GM21737 (cell line): ENCODE measurements at regions not wholly inside any gene's neighbourhood (a gene's known extent, or its start where the extent isn't known, plus 50 kb on each side); places are given as distances from the start of the nearest gene placed in this dataset.

ENCODE experiments used
- ATAC-seq: cut with Tn5 transposase; IDR thresholded peaks from one replicate; pipeline ENCODE4 v1.9.1; 2021; ENCODE audit warnings: mild to moderate bottlenecking, moderate library complexity; ENCODE audit not compliant: unreplicated experiment

GRCh38 chr1:4033713-4034112, 133.6 kb upstream of the C1orf174 start:
- ATAC-seq, result no peak

GRCh38 chr1:4034318-4034887, 134.3 kb upstream of the C1orf174 start:
- no peak for ATAC-seq

GRCh38 chr1:4044967-4045366, 144.9 kb upstream of the C1orf174 start:
- no peak for ATAC-seq

DNA sequence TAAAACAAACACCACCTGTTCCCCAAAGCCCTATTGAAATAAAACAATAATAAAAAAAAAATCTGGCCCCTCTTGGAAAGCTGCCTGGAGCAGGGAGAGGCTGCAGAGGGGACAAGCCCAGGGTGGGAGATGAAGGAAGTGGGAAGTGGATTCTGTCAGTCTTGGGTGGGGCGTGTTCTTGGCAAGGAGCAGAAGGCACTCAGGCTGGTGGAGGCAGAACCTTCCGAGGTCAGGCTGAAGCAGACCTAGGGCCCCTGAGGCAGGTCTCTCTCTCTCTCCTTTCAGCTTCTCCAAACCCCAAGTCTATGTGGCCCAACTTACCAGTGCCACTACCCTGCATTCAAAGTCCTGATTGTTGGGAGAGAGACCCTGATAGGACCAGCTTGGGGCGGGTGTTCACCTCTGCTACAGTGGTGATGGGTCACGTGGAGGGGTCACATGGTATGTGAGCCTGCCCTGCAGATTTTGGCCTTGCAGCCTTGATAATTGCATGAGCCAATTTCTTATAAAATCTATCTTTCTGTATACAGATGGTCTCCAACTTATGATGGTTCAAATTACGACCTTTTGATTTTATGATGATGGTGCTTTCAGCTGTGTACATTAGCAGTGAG, 145.4 kb upstream of the C1orf174 start:
- ATAC-seq, result no peak

GRCh38 chr1:4046836-4047461, 146.9 kb upstream of the C1orf174 start:
- ATAC-seq, result no peak

- ATAC-seq, result no peak
These were observed 147.6 kb upstream of the C1orf174 start for GRCh38 chr1:4047666-4048065.

GRCh38 chr1:4048076-4048475, 148.0 kb upstream of the C1orf174 start:
- ATAC-seq, result no peak

DNA sequence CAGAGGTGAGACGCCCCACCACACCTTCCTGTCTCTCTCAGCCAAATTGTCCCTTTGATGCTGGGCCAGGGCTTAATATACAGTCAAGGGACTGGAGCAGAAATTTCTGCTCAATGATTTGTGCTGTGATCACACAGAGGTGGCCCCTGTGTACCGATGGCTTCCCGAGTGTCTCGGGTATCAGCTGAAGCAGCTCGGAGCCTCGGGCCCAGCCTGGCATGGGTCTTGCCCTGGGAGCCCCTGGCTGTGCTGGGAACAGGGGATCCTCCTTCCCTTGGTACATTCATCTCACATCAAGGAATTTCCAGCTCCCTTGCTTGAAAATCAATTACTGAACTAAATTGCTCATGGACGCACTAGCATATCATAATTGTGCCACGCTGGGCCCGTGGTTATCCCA, 148.8 kb upstream of the C1orf174 start:
- ATAC-seq, result no peak

DNA sequence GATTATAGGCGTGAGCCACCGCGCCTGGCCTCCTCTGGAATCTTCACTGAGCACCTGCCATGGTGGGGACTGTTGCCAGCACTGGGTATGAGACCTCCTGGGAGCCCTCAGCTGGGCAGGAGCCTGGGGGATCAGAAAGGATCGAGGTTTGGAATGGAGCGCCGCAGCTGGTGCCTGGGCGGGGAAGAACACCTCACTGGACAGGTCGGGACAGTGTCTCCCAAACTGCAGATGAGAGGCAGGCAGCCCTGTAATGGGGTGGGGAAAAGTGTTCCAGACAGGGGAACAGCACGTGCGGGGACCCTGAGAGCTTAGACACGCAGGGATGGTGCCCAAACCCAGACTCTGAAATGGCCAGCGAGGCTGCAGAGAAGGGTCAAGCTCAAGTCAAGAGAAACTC, 150.9 kb upstream of the C1orf174 start:
- ATAC-seq, result no peak

DNA sequence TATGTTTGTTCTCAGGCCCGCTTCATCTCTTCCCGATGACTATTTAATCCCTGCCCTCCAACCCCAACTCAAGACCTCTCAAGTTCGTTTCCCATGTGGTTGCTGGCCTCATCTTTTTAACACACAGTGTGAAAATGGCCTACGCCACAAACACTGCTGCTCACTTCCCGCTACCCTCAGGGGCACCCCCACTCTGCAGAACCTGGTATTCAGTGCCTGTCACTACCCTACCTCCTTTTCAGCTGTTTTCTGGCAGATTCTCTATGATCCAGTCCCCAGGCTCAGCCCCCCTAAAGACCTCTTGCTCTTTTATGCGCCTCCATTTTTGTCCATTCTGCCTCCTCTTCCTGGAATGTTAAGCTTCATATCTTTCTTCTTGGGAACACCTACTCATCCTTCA, 152.6 kb upstream of the C1orf174 start:
- no peak for ATAC-seq

GRCh38 chr1:4053160-4053748, 153.2 kb upstream of the C1orf174 start:
- no peak for ATAC-seq

DNA sequence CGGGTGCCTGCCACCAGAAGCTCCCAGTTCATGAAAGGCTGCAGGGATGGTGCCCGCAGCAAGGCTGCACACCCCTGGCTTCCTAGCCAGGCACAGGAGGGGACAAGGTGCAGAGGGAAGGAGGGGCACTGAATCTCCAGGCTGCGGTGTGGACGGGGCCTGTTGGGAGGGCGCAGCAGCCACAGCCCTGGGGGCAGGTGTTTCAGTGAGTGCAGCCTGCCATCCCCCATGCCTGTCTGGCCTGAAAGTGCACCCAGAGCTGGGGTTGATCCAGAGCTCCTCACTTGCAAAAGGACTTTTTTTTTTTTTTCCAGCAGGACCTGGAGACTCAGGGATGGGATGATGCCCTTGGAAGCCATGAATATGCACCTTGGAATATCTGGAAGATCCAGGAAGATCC, 153.7 kb upstream of the C1orf174 start:
- no peak for ATAC-seq

- ATAC-seq, result no peak
These were observed 155.4 kb upstream of the C1orf174 start for GRCh38 chr1:4055294-4055967.

GRCh38 chr1:4056422-4056821, 156.3 kb upstream of the C1orf174 start:
- no peak for ATAC-seq

- no peak for ATAC-seq
These were observed 156.9 kb upstream of the C1orf174 start for GRCh38 chr1:4056989-4057388.

- ATAC-seq, result no peak
These were observed 157.5 kb upstream of the C1orf174 start for GRCh38 chr1:4057603-4058002.

GRCh38 chr1:4058122-4058521, 158.1 kb upstream of the C1orf174 start:
- ATAC-seq, result no peak

DNA sequence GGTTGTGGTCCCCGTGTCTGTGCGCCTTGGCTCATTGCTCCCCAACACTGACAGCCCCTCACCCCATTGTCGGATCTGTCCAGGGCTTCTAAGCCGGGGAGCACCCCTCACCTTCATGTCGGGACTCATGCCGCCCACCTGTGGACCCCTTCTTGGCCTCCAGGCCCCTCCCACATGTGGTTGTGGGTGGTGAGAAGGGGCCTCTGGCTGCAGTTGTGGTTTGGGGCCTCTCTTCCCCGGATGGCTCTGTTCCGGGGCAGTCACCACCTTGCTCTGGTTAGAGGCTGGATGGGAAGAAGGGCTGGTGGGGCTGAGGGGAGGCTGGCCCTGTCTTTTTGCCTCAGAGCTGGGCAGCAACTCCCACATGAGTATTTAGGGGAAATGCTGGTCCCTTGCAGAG, 158.6 kb upstream of the C1orf174 start:
- no peak for ATAC-seq

DNA sequence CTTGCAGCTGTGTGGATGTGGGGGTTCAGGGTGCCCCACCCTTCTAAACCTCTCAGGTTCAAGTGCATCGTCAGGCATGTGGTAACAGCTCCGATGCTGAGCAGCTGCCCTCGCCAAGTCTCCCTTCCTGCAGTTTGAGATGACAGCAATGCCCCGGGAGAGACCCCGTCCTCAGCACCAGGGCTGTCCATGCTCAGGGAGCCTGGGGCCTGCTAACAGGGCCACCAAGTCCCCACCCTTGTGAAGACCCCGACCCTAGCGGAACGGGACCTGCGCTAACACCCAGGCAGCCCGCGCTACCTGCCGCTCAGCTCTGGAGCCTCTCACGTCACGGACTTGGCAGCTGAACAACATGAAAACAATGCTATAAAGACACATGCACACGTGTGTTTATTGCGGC, 159.2 kb upstream of the C1orf174 start:
- no peak for ATAC-seq

DNA sequence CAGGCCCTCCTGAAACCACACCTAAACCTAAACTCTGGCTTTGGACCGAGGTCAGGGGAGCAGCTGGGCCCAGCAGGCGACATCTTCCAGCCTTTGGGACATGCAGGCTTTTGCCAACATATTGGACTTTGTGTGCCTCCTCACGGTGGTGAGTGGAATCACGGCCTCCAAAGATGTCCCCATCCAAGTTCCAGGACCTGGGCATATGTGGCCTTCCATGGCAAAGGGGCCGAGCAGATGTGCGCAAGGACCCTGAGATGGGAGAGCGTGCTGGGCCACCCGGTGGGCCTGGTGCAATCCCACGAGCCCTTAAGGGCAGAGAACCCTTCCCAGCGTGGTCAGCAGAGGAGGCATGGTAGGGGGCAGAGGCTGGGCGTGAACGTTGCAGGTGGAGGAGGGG, 160.8 kb upstream of the C1orf174 start:
- ATAC-seq, result no peak

GRCh38 chr1:4061521-4062031, 161.5 kb upstream of the C1orf174 start:
- ATAC-seq, result no peak

- no peak for ATAC-seq
These were observed 162.0 kb upstream of the C1orf174 start for GRCh38 chr1:4062041-4062440.
